ENCODE measurements at regions not wholly inside any gene's neighbourhood (a gene's known extent, or its start where the extent isn't known, plus 50 kb on each side); places are given as distances from the start of the nearest gene placed in this dataset.
"Not testable (repeated sequence)": the region's sequence is repeated elsewhere in the genome, so short reads cannot be mapped to it uniquely, and the experiment has no call there.

DNA sequence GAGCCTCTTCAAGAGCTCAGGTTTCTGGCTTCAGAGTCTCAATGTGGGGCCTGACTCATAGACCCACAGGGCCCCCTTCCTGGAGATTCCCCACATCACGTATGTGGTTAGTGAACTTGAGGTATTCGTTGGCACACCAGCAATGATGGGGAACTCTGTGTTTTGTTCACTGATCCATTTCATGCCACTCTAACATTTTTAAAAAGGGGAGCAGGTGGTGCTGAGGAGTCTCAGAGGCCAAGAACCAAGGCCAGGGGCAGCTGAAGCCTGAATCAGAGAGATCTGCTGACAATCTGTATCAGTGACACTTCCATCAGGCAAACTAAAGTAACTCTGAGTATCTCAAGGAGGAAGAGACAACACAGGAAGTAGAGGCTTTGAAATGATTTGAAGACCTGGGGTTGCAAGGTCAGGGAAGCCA, 323.4 kb downstream of the VRK1 start:
- no peaks in the 10 kb centered on the region for H3K36me3 Mint-ChIP-seq
- DNase-seq (ENCODE audit: low spot score in 2 of 2) (no peak), ATAC-seq (ENCODE audit: low read depth) (no peak)
- H3K4me1 Mint-ChIP-seq, result peaks cover 10% of the 10 kb centered on the region
- H3K27me3 Mint-ChIP-seq, result peaks cover 11% of the 10 kb centered on the region
- H3K27ac Mint-ChIP-seq, result no peak overlapping the region
- no peak overlapping the region for H3K4me3 Mint-ChIP-seq
- H3K9me3 Mint-ChIP-seq, result no peaks in the 10 kb centered on the region

GRCh38 chr14:97129639-97130038, 332.5 kb downstream of the VRK1 start:
- ATAC-seq (ENCODE audit: low read depth) (no peak), DNase-seq (ENCODE audit: low spot score in 2 of 2) (no peak)
- Mint-ChIP-seq H3K4me1 (no peaks in the 10 kb centered on the region), H3K4me3 (no peak overlapping the region), H3K9me3 (no peaks in the 10 kb centered on the region), H3K27ac (no peak overlapping the region), H3K27me3 (no peaks in the 10 kb centered on the region), H3K36me3 (no peaks in the 10 kb centered on the region)

DNA sequence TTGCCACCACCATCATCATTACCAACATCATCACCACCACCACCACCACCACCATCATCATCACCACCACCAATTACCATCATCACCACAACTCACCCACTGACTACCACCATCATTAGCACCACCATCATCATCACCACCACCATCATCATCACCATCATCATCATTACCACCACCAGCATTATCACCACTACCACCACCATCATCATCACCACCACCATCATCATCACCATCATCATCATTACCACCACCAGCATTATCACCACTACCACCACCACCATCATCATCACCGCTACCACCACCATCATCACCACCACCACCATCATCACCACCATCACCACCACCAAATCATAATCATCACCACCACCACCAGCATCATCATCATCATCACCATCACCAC, 338.7 kb downstream of the VRK1 start:
- not testable (repeated sequence) for H3K27me3 Mint-ChIP-seq; ATAC-seq (ENCODE audit: low read depth); H3K4me3 Mint-ChIP-seq; H3K36me3 Mint-ChIP-seq; H3K27ac Mint-ChIP-seq; H3K4me1 Mint-ChIP-seq; DNase-seq (ENCODE audit: low spot score in 2 of 2)
- peaks cover 14% of the 10 kb centered on the region for H3K9me3 Mint-ChIP-seq

- H3K4me3 Mint-ChIP-seq, result no peak overlapping the region
- peaks cover 1% of the 10 kb centered on the region for H3K27me3 Mint-ChIP-seq
- DNase-seq (ENCODE audit: low spot score in 2 of 2) (no peak), ATAC-seq (ENCODE audit: low read depth) (no peak)
- no peak overlapping the region for H3K27ac Mint-ChIP-seq
- H3K36me3 Mint-ChIP-seq, result no peaks in the 10 kb centered on the region
- peaks cover 2% of the 10 kb centered on the region for H3K4me1 Mint-ChIP-seq
- peaks cover 14% of the 10 kb centered on the region for H3K9me3 Mint-ChIP-seq
Observed at GRCh38 chr14:97137705-97138104, 340.5 kb downstream of the VRK1 start.

DNA sequence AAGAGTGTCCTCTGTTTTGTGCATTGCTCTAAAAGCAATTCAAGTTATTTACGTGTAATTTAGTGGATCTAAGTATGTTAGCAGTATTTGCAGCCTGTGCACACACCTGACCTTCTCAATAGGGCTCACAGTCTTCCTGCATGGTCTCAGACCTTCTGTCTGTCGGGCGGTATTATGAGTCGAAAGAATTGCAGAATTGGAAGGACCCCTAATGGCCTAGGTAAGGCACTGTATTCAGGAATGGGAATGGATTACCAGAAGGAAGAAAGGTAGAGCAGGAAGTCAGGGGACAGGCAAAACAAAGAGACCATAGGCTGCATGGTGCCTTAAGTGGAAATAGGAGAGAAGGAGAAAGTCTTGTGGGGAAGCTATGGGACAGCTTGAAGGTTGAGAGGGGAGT, 341.6 kb downstream of the VRK1 start:
- Mint-ChIP-seq H3K4me3 (no peak overlapping the region), H3K27ac (no peak overlapping the region), H3K36me3 (no peaks in the 10 kb centered on the region), H3K4me1 (peaks cover 2% of the 10 kb centered on the region), H3K9me3 (peaks cover 14% of the 10 kb centered on the region), H3K27me3 (peaks cover 1% of the 10 kb centered on the region)
- DNase-seq (ENCODE audit: low spot score in 2 of 2), result no peak
- ATAC-seq (ENCODE audit: low read depth), result no peak

GRCh38 chr14:97143011-97143410, 345.8 kb downstream of the VRK1 start:
- no peaks in the 10 kb centered on the region for H3K9me3 Mint-ChIP-seq
- ATAC-seq (ENCODE audit: low read depth) (no peak), DNase-seq (ENCODE audit: low spot score in 2 of 2) (no peak)
- no peaks in the 10 kb centered on the region for H3K36me3 Mint-ChIP-seq
- H3K27me3 Mint-ChIP-seq, result peaks cover 3% of the 10 kb centered on the region
- H3K4me1 Mint-ChIP-seq, result no peaks in the 10 kb centered on the region
- no peak overlapping the region for H3K4me3 Mint-ChIP-seq
- no peak overlapping the region for H3K27ac Mint-ChIP-seq

- Mint-ChIP-seq H3K27ac (no peak overlapping the region), H3K4me1 (no peaks in the 10 kb centered on the region), H3K27me3 (peaks cover 3% of the 10 kb centered on the region), H3K4me3 (no peak overlapping the region), H3K9me3 (no peaks in the 10 kb centered on the region), H3K36me3 (no peaks in the 10 kb centered on the region)
- ATAC-seq (ENCODE audit: low read depth) (no peak), DNase-seq (ENCODE audit: low spot score in 2 of 2) (no peak)
Observed at GRCh38 chr14:97143456-97143855, 346.3 kb downstream of the VRK1 start.

GRCh38 chr14:97148021-97148420, 350.8 kb downstream of the VRK1 start:
- not testable (repeated sequence) for H3K36me3 Mint-ChIP-seq; H3K4me3 Mint-ChIP-seq; H3K4me1 Mint-ChIP-seq; ATAC-seq (ENCODE audit: low read depth); H3K9me3 Mint-ChIP-seq; H3K27ac Mint-ChIP-seq; H3K27me3 Mint-ChIP-seq; DNase-seq (ENCODE audit: low spot score in 2 of 2)

DNA sequence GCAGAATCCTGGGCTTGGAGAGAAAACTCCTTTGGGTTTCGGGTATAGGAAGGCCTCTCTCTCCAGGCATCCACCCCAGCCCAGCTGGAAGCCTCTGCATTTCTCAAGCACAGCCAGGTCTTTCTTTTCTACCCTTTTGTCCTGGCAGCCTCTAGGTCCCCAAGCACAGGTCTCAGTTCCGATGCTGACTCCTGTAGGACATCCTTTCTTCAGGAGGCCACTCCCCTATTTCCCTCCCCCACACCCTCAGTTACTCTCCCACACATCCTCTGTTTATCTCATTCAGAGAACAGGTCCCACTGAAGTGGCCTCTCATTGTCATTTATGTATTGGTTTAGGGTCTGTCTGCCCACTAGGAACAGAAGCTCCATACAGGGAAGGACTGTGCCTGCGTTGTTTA, 352.6 kb downstream of the VRK1 start:
- Mint-ChIP-seq H3K27ac (no peak overlapping the region), H3K27me3 (peaks cover 9% of the 10 kb centered on the region), H3K4me3 (no peak overlapping the region), H3K36me3 (no peaks in the 10 kb centered on the region), H3K4me1 (peaks cover 4% of the 10 kb centered on the region), H3K9me3 (no peaks in the 10 kb centered on the region)
- DNase-seq (ENCODE audit: low spot score in 2 of 2) (no peak), ATAC-seq (ENCODE audit: low read depth) (no peak)

DNA sequence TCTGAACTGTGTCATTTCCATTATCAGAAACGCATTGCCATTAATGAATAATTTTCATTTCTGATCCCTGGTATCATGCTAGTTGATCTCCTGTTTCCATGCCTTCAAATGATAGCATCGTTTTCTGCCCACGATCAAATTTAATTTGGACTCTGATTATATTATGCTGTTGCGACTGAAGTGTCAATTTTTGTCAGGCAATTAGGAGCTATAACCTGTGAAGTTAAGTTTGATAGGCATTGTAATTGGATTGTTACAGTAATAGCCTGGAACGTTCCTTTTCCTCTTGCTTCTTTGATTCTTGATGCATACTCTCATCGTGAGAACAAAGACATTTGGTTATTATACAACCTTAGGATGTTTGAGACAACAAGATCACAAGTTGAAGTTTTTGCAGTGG, 356.3 kb downstream of the VRK1 start:
- Mint-ChIP-seq H3K4me1 (peaks cover 4% of the 10 kb centered on the region), H3K4me3 (no peak overlapping the region), H3K27me3 (peaks cover 19% of the 10 kb centered on the region), H3K27ac (no peak overlapping the region), H3K9me3 (peaks cover 2% of the 10 kb centered on the region), H3K36me3 (no peaks in the 10 kb centered on the region)
- no peak for ATAC-seq (ENCODE audit: low read depth)
- DNase-seq (ENCODE audit: low spot score in 2 of 2), result no peak

DNA sequence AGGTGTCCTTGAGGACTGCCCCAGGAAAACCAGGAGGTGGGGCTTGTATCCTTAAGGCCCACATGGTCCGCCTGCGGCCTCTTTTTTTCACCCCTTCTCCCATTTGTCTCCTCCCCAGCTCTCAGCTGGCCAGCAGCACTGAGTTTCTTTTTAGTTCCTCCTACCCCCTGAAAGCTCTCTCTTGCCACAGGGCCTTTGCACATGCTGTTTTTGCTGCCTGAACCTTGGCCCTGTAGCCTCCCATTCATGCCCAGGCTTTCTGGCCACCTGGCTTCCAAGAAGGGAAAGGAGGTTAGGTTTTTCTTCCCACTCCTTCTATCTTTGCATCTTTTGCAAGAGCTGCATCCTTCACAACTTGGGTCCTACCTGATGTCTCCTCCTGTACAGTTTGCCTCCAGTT, 358.1 kb downstream of the VRK1 start:
- peaks cover 4% of the 10 kb centered on the region for H3K4me1 Mint-ChIP-seq
- peaks cover 17% of the 10 kb centered on the region for H3K27me3 Mint-ChIP-seq
- H3K4me3 Mint-ChIP-seq, result no peak overlapping the region
- ATAC-seq (ENCODE audit: low read depth) (no peak), DNase-seq (ENCODE audit: low spot score in 2 of 2) (no peak)
- peaks cover 6% of the 10 kb centered on the region for H3K9me3 Mint-ChIP-seq
- H3K27ac Mint-ChIP-seq, result no peak overlapping the region
- H3K36me3 Mint-ChIP-seq, result no peaks in the 10 kb centered on the region

GRCh38 chr14:97155814-97156213, 358.6 kb downstream of the VRK1 start:
- peaks cover 6% of the 10 kb centered on the region for H3K9me3 Mint-ChIP-seq
- H3K4me1 Mint-ChIP-seq, result peaks cover 4% of the 10 kb centered on the region
- H3K27me3 Mint-ChIP-seq, result peaks cover 17% of the 10 kb centered on the region
- H3K27ac Mint-ChIP-seq, result no peak overlapping the region
- DNase-seq (ENCODE audit: low spot score in 2 of 2), result no peak
- no peaks in the 10 kb centered on the region for H3K36me3 Mint-ChIP-seq
- ATAC-seq (ENCODE audit: low read depth), result no peak
- no peak overlapping the region for H3K4me3 Mint-ChIP-seq

DNA sequence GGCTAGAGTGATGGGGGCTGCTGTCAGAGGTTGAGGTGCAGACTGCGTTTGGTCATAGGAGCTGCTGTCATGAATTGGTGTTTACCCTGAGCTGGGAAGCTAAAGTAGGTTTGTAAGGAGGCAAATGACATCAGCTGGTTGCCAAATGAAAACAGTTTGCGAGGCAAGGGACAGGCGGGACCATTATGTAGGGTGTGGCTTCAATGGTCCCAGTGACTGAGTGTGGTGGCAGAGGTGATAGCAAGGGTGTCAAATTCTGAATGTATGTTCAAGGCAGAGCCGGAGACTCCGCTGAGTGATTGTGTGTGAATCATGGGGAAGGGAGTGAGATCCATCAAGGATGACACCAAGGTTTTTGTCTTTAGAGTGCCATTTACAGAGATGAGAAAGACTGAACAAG, 359.5 kb downstream of the VRK1 start:
- DNase-seq (ENCODE audit: low spot score in 2 of 2) (no peak), ATAC-seq (ENCODE audit: low read depth) (no peak)
- H3K9me3 Mint-ChIP-seq, result peaks cover 6% of the 10 kb centered on the region
- H3K27me3 Mint-ChIP-seq, result peaks cover 17% of the 10 kb centered on the region
- peaks cover 4% of the 10 kb centered on the region for H3K4me1 Mint-ChIP-seq
- no peak overlapping the region for H3K4me3 Mint-ChIP-seq
- no peak overlapping the region for H3K27ac Mint-ChIP-seq
- no peaks in the 10 kb centered on the region for H3K36me3 Mint-ChIP-seq

GRCh38 chr14:97158102-97158501, 360.9 kb downstream of the VRK1 start:
- no peaks in the 10 kb centered on the region for H3K36me3 Mint-ChIP-seq
- H3K27ac Mint-ChIP-seq, result no peak overlapping the region
- peaks cover 4% of the 10 kb centered on the region for H3K4me1 Mint-ChIP-seq
- ATAC-seq (ENCODE audit: low read depth), result no peak
- H3K27me3 Mint-ChIP-seq, result peaks cover 17% of the 10 kb centered on the region
- peaks cover 6% of the 10 kb centered on the region for H3K9me3 Mint-ChIP-seq
- no peak for DNase-seq (ENCODE audit: low spot score in 2 of 2)
- no peak overlapping the region for H3K4me3 Mint-ChIP-seq

GRCh38 chr14:97159124-97159523, 361.9 kb downstream of the VRK1 start:
- peaks cover 3% of the 10 kb centered on the region for H3K4me1 Mint-ChIP-seq
- no peak overlapping the region for H3K27ac Mint-ChIP-seq
- H3K27me3 Mint-ChIP-seq, result peaks cover 15% of the 10 kb centered on the region
- ATAC-seq (ENCODE audit: low read depth) (no peak), DNase-seq (ENCODE audit: low spot score in 2 of 2) (no peak)
- no peak overlapping the region for H3K4me3 Mint-ChIP-seq
- no peaks in the 10 kb centered on the region for H3K36me3 Mint-ChIP-seq
- peaks cover 6% of the 10 kb centered on the region for H3K9me3 Mint-ChIP-seq

GRCh38 chr14:97162621-97163020, 365.4 kb downstream of the VRK1 start:
- Mint-ChIP-seq H3K36me3 (no peaks in the 10 kb centered on the region), H3K4me3 (no peak overlapping the region), H3K27ac (no peak overlapping the region), H3K4me1 (no peaks in the 10 kb centered on the region), H3K27me3 (no peaks in the 10 kb centered on the region), H3K9me3 (peaks cover 4% of the 10 kb centered on the region)
- DNase-seq (ENCODE audit: low spot score in 2 of 2), result no peak
- ATAC-seq (ENCODE audit: low read depth), result no peak
